Esophagus muscularis mucosa (tissue), 3 donors: ENCODE measurements at regions not wholly inside any gene's neighbourhood (a gene's known extent, or its start where the extent isn't known, plus 50 kb on each side); places are given as distances from the start of the nearest gene placed in this dataset.

Source experiments
- POLR2A ChIP-seq: fragments of 450-650 bp; IDR thresholded peaks from one replicate; pipeline ENCODE4 v1.6.1; 2017; ENCODE audit warnings: antibody characterized with exemption, moderate library complexity, mild to moderate bottlenecking, low read depth
- TF ChIP-seq, protein P1 (sequence below), 3 experiments: fragments of 200-600 bp in 2 of 3; fragments of 450-650 bp in 1 of 3; sonication (generic) in 2 of 3; IDR thresholded peaks; one replicate each; pipeline ENCODE4 v1.5.1; 2017 to 2019; ENCODE audit warnings: antibody characterized with exemption in 3 of 3, mild to moderate bottlenecking in 2 of 3, moderate library complexity in 1 of 3

DNA sequence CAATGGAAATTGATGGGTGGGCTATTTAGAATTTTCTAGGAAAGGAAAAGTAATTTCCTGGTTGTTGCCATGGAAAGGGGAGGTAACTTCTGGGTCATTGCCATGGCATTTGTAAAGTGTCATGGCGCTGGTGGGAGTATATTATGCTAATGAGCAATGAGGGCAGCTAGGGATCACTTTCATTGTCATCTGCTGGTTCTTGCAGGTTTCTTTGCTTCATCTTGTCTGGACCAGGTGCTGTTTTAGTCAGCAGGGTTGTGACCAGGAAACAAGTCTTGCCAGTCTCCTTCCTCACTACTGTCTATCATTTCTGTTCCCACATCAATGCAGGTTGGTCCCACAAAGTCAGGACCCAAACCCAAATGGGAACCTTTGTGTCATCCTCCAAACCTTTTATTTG is 237.6 kb upstream of the C11orf87 start:
- no peak for TF ChIP-seq POLR2A
- TF ChIP-seq, protein P1, sequence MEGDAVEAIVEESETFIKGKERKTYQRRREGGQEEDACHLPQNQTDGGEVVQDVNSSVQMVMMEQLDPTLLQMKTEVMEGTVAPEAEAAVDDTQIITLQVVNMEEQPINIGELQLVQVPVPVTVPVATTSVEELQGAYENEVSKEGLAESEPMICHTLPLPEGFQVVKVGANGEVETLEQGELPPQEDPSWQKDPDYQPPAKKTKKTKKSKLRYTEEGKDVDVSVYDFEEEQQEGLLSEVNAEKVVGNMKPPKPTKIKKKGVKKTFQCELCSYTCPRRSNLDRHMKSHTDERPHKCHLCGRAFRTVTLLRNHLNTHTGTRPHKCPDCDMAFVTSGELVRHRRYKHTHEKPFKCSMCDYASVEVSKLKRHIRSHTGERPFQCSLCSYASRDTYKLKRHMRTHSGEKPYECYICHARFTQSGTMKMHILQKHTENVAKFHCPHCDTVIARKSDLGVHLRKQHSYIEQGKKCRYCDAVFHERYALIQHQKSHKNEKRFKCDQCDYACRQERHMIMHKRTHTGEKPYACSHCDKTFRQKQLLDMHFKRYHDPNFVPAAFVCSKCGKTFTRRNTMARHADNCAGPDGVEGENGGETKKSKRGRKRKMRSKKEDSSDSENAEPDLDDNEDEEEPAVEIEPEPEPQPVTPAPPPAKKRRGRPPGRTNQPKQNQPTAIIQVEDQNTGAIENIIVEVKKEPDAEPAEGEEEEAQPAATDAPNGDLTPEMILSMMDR (IDR thresholded peaks at IDR 0.05): no peak
